Psoas muscle (tissue), 7 donors: ENCODE measurements at regions not wholly inside any gene's neighbourhood (a gene's known extent, or its start where the extent isn't known, plus 50 kb on each side); places are given as distances from the start of the nearest gene placed in this dataset.
A peak's percentile ranks its signal among the peaks of the same experiment; 100 is the strongest.

Experiments
- ATAC-seq, 4 donors: fragments of 200-7000 bp; cut with Tn5 transposase; one replicate each; pipeline ENCODE4 v1.9.1; 2020; ENCODE audit warnings: moderate library complexity in 3 of 4, mild to moderate bottlenecking in 2 of 4
- DNase-seq, 2 donors: peaks; one replicate each; pipeline ENCODE4 v3.0.0-alpha.2; 2020
- H3K27ac ChIP-seq: fragments of 200-600 bp; one replicate; pipeline ENCODE4 v1.8.0; 2022
- H3K27me3 ChIP-seq, 3 donors: fragments of 200-600 bp in 1 of 3; one replicate each; pipeline versions ENCODE4 v1.6.1 to v1.8.0; 2013 to 2022; ENCODE audit warnings: low read length in 2 of 3, mild to moderate bottlenecking in 2 of 3, moderate library complexity in 1 of 3; ENCODE audit not compliant: insufficient read depth in 3 of 3
- H3K36me3 ChIP-seq, 2 donors: fragments of 200-600 bp in 1 of 2; one replicate each; pipeline versions ENCODE4 v1.6.1 to v1.8.0; 2013 to 2022; ENCODE audit warnings: low read depth in 1 of 2, mild to moderate bottlenecking in 1 of 2, moderate library complexity in 1 of 2; ENCODE audit not compliant: insufficient read depth in 1 of 2
- H3K4me1 ChIP-seq: fragments of 200-600 bp; one replicate; pipeline ENCODE4 v1.8.0; 2022
- H3K4me3 ChIP-seq: fragments of 200-600 bp; one replicate; pipeline ENCODE4 v1.8.0; 2022; ENCODE audit warnings: mild to moderate bottlenecking
- H3K9me3 ChIP-seq: fragments of 200-600 bp; one replicate; pipeline ENCODE4 v1.8.0; 2022
- CTCF ChIP-seq: fragments of 200-600 bp; IDR thresholded peaks from one replicate; pipeline ENCODE4 v1.8.0; 2022; ENCODE audit warnings: antibody characterized with exemption
- WGBS, 3 donors: extraction: QIAGEN DNeasy Blood & Tissue Kit; methylation state at CpG; one replicate each; pipeline versions ENCODE4 v1.1.6 to v1.1.7; 2013; 5-methylcytosine and 5-hydroxymethylcytosine counted together
- intact Hi-C, 2 donors: fragments of 100-400 bp; cut with DNase I; formaldehyde crosslinking; loops; one replicate each; pipeline versions ENCODE4 v1.11.0 to v1.14.2; 2022
- donor health status: healthy with polysubstance abuse.
- donor health status: DM: no; HTN: no; CAD: no; lungs with moderate emphysema.
- donor health status: Bipolar disorder and iron deficiency.
- donor health status: healthy.
- donor health status: DM: yes; HTN: yes; CAD: no.
- donor health status: DM: no; HTN: no; CAD: no.
- donor health status: DM: yes; HTN: yes; CAD: no.

GRCh38 chr1:222886194-222886854 is 71.5 kb downstream of the DISP1 start:
- H3K4me1 ChIP-seq = no peaks in the 10 kb centered on the region
- intact Hi-C loops = no loop called here
- no peaks in the 10 kb centered on the region for H3K36me3 ChIP-seq
- TF ChIP-seq CTCF = no peak
- 71 to 80% (median 78%) methylated on average over 4 of the region's 4 CpGs for WGBS, 3 donors
- H3K27ac ChIP-seq = no peak overlapping the region
- ATAC-seq = no peak
- no peaks in the 10 kb centered on the region for H3K27me3 ChIP-seq
- H3K4me3 ChIP-seq = no peak overlapping the region
- H3K9me3 ChIP-seq = no peaks in the 10 kb centered on the region
- no peak for DNase-seq

- TF ChIP-seq CTCF = no peak
- no peaks in the 10 kb centered on the region for H3K9me3 ChIP-seq
- H3K27ac ChIP-seq = no peak overlapping the region
- H3K36me3 ChIP-seq = no peaks in the 10 kb centered on the region
- 36 to 66% (median 58%) methylated on average over 1 of the region's 1 CpG for WGBS, 3 donors
- no peak overlapping the region for H3K4me3 ChIP-seq
- no peaks in the 10 kb centered on the region for H3K27me3 ChIP-seq
- DNase-seq (no peak), ATAC-seq (no peak)
- peaks cover 2% of the 10 kb centered on the region for H3K4me1 ChIP-seq
- intact Hi-C loops = no loop called here
Observed at GRCh38 chr1:222886878-222887351, 72.1 kb downstream of the DISP1 start.

- Histone ChIP-seq H3K36me3 (no peaks in the 10 kb centered on the region), H3K4me3 (no peak overlapping the region), H3K27me3 (no peaks in the 10 kb centered on the region), H3K4me1 (peaks cover 15% of the 10 kb centered on the region), H3K9me3 (no peaks in the 10 kb centered on the region), H3K27ac (no peak overlapping the region)
- intact Hi-C loops = no loop called here
- ATAC-seq (no peak), DNase-seq (no peak)
- no peak for TF ChIP-seq CTCF
- WGBS, 3 donors = 60 to 75% (median 73%) methylated on average over 1 of the region's 1 CpG
Observed at GRCh38 chr1:222889440-222889839, 74.6 kb downstream of the DISP1 start.

- no peak overlapping the region for H3K4me3 ChIP-seq
- intact Hi-C loops = loop anchor here in 1 of 2 donors (5.0 kb wide), 1 partner anchor 37 kb away; no protein-coding TSS in a partner anchor
- no peaks in the 10 kb centered on the region for H3K27me3 ChIP-seq
- no peak for TF ChIP-seq CTCF
- H3K36me3 ChIP-seq = no peaks in the 10 kb centered on the region
- peaks cover 15% of the 10 kb centered on the region for H3K4me1 ChIP-seq
- H3K9me3 ChIP-seq = no peaks in the 10 kb centered on the region
- H3K27ac ChIP-seq = no peak overlapping the region
- WGBS, 3 donors = 93 to 97% (median 97%) methylated on average over 2 of the region's 2 CpGs
- DNase-seq (no peak), ATAC-seq (no peak)
Observed at GRCh38 chr1:222890716-222891115, 75.9 kb downstream of the DISP1 start.

GRCh38 chr1:222891578-222891977 is 76.7 kb downstream of the DISP1 start:
- no peak for ATAC-seq
- H3K9me3 ChIP-seq = no peaks in the 10 kb centered on the region
- peak overlapping the region; percentile 77 for H3K27ac ChIP-seq
- no peaks in the 10 kb centered on the region for H3K36me3 ChIP-seq
- H3K4me3 ChIP-seq = no peak overlapping the region
- no peak for DNase-seq
- intact Hi-C loops = loop anchor here in 1 of 2 donors (5.0 kb wide), 1 partner anchor 36 kb away; no protein-coding TSS in a partner anchor
- H3K4me1 ChIP-seq = peaks cover 15% of the 10 kb centered on the region
- TF ChIP-seq CTCF = no peak
- no peaks in the 10 kb centered on the region for H3K27me3 ChIP-seq
